H9 (cell line): ENCODE measurements at regions not wholly inside any gene's neighbourhood (a gene's known extent, or its start where the extent isn't known, plus 50 kb on each side); places are given as distances from the start of the nearest gene placed in this dataset.
A peak's percentile ranks its signal among the peaks of the same experiment; 100 is the strongest.

Experiments
- DNase-seq: peaks from one replicate; pipeline ENCODE4 v3.0.0-alpha.2; 2017
- H2AFZ ChIP-seq: one replicate; pipeline ENCODE4 v1.6.1; 2013; ENCODE audit warnings: mild to moderate bottlenecking, low read length, control low read depth, moderate library complexity
- H2AK5ac ChIP-seq: 2 replicates; pipeline ENCODE4 v1.6.1; 2013; ENCODE audit warnings: low read length, control low read depth, mixed read lengths; ENCODE audit not compliant: insufficient read length
- H2BK120ac ChIP-seq: one replicate; pipeline ENCODE4 v1.6.1; 2013; ENCODE audit warnings: low read depth, mild to moderate bottlenecking, low read length, control low read depth, inconsistent platforms; ENCODE audit not compliant: poor library complexity, severe bottlenecking
- H2BK12ac ChIP-seq: 2 replicates; pipeline ENCODE4 v1.6.1; 2013; ENCODE audit warnings: low read length, control low read depth, mixed read lengths, low read depth; ENCODE audit not compliant: insufficient read length
- H2BK15ac ChIP-seq: 2 replicates; pipeline ENCODE4 v1.6.1; 2013; ENCODE audit warnings: low read depth, low read length, control low read depth
- H2BK20ac ChIP-seq: one replicate; pipeline ENCODE4 v1.6.1; 2013; ENCODE audit warnings: low read depth, mild to moderate bottlenecking, low read length, control low read depth, inconsistent platforms; ENCODE audit not compliant: poor library complexity, severe bottlenecking
- H2BK5ac ChIP-seq: 2 replicates; pipeline ENCODE4 v1.6.1; 2013; ENCODE audit warnings: low read length, control low read depth, mixed read lengths; ENCODE audit not compliant: insufficient read length
- H3K14ac ChIP-seq: 2 replicates; pipeline ENCODE4 v1.6.1; 2013; ENCODE audit warnings: low read length, control low read depth; ENCODE audit not compliant: insufficient read depth
- H3K18ac ChIP-seq: 2 replicates; pipeline ENCODE4 v1.6.1; 2013; ENCODE audit warnings: low read depth, mild to moderate bottlenecking, mixed read lengths, low read length, control low read depth; ENCODE audit not compliant: insufficient read length
- H3K23ac ChIP-seq: 2 replicates; pipeline ENCODE4 v1.6.1; 2013; ENCODE audit warnings: low read length, control low read depth, mixed read lengths, low read depth; ENCODE audit not compliant: insufficient read length
- H3K23me2 ChIP-seq: 2 replicates; pipeline ENCODE4 v1.6.1; 2013; ENCODE audit warnings: low read depth, mild to moderate bottlenecking, mixed read lengths, low read length, control low read depth; ENCODE audit not compliant: insufficient read length, poor library complexity, severe bottlenecking
- H3K27ac ChIP-seq: 2 replicates; pipeline ENCODE4 v1.5.1; 2013; ENCODE audit warnings: low read length, control low read depth, mixed read lengths, low read depth; ENCODE audit not compliant: insufficient read length
- H3K27me3 ChIP-seq: 2 replicates; pipeline ENCODE4 v1.6.1; 2013; ENCODE audit warnings: low read length, control low read depth, inconsistent platforms; ENCODE audit not compliant: insufficient read depth
- H3K4ac ChIP-seq: 2 replicates; pipeline ENCODE4 v1.6.1; 2013; ENCODE audit warnings: low read depth, mild to moderate bottlenecking, control low read depth, inconsistent platforms, low read length, moderate library complexity
- H3K4me1 ChIP-seq: 2 replicates; pipeline ENCODE4 v1.6.1; 2013; ENCODE audit warnings: low read length, control low read depth, inconsistent platforms; ENCODE audit not compliant: insufficient read depth
- H3K4me2 ChIP-seq: 2 replicates; pipeline ENCODE4 v1.6.1; 2013; ENCODE audit warnings: low read length, control low read depth, mixed read lengths; ENCODE audit not compliant: insufficient read length, insufficient read depth
- H3K56ac ChIP-seq: 2 replicates; pipeline ENCODE4 v1.6.1; 2013; ENCODE audit warnings: low read depth, mild to moderate bottlenecking, mixed read lengths, low read length, control low read depth; ENCODE audit not compliant: insufficient read length
- H3K79me1 ChIP-seq: 2 replicates; pipeline ENCODE4 v1.6.1; 2013; ENCODE audit warnings: low read depth, mild to moderate bottlenecking, moderate library complexity, low read length, control low read depth, inconsistent platforms; ENCODE audit not compliant: insufficient read depth, poor library complexity, severe bottlenecking
- H3K79me2 ChIP-seq: 2 replicates; pipeline ENCODE4 v1.6.1; 2013; ENCODE audit warnings: low read length, control low read depth, inconsistent platforms; ENCODE audit not compliant: insufficient read depth
- H3K9ac ChIP-seq: 2 replicates; pipeline ENCODE4 v1.6.1; 2013; ENCODE audit warnings: low read length, control low read depth, mixed read lengths; ENCODE audit not compliant: insufficient read length; ENCODE audit errors: extremely low read depth
- H3K9me3 ChIP-seq: one replicate; pipeline ENCODE4 v1.6.1; 2013; ENCODE audit warnings: low read depth, low read length, inconsistent platforms; ENCODE audit not compliant: control insufficient read depth
- H3T11ph ChIP-seq: one replicate; pipeline ENCODE4 v1.6.1; 2013; ENCODE audit warnings: mild to moderate bottlenecking, low read length, control low read depth, inconsistent platforms
- H4K20me1 ChIP-seq: one replicate; pipeline ENCODE4 v1.6.1; 2013; ENCODE audit not compliant: control insufficient read depth, insufficient read length, insufficient read depth
- H4K5ac ChIP-seq: 2 replicates; pipeline ENCODE4 v1.6.1; 2013; ENCODE audit warnings: low read depth, mild to moderate bottlenecking, mixed read lengths, low read length, control low read depth; ENCODE audit not compliant: insufficient read length
- H4K8ac ChIP-seq: replicated peaks from 2 replicates; pipeline ENCODE4 v1.6.1; 2013; ENCODE audit warnings: low read length, control low read depth, mixed read lengths, low read depth; ENCODE audit not compliant: insufficient read length
- H4K91ac ChIP-seq: 2 replicates; pipeline ENCODE4 v1.6.1; 2013; ENCODE audit warnings: low read depth, mild to moderate bottlenecking, moderate library complexity, mixed read lengths, low read length, control low read depth; ENCODE audit not compliant: insufficient read length
- H3K27ac Mint-ChIP-seq, 3 experiments: 2 replicates in 2 of 3; 3 replicates in 1 of 3; pipeline ENCODE4 v1.8.0; 2020 to 2021; ENCODE audit warnings: mixed read lengths in 3 of 3, mild to moderate bottlenecking in 1 of 3, moderate library complexity in 1 of 3
- H3K27me3 Mint-ChIP-seq: 2 replicates; pipeline ENCODE4 v1.8.0; 2021; ENCODE audit warnings: low read depth, mild to moderate bottlenecking, moderate library complexity, mixed read lengths
- H3K36me3 Mint-ChIP-seq, 3 experiments: 2 replicates in 2 of 3; 3 replicates in 1 of 3; pipeline ENCODE4 v1.8.0; 2020 to 2021; ENCODE audit warnings: low read depth in 3 of 3, mixed read lengths in 3 of 3; ENCODE audit not compliant: insufficient read depth in 1 of 3
- H3K4me1 Mint-ChIP-seq, 2 experiments: 2 replicates each; pipeline ENCODE4 v1.8.0; 2020; ENCODE audit warnings: mixed read lengths in 2 of 2
- H3K4me3 Mint-ChIP-seq, 2 experiments: 2 replicates in 1 of 2; 3 replicates in 1 of 2; pipeline ENCODE4 v1.8.0; 2020 to 2021; ENCODE audit warnings: mild to moderate bottlenecking in 2 of 2, mixed read lengths in 2 of 2, moderate library complexity in 1 of 2
- H3K9me3 Mint-ChIP-seq, 2 experiments: 2 replicates in 1 of 2; 3 replicates in 1 of 2; pipeline ENCODE4 v1.8.0; 2020; ENCODE audit warnings: mild to moderate bottlenecking in 2 of 2, mixed read lengths in 2 of 2, moderate library complexity in 1 of 2
- WGBS: extraction: QIAGEN DNeasy Blood & Tissue Kit; methylation state at CpG from one replicate; pipeline ENCODE4 v1.1.7; 2013; ENCODE audit warnings: missing lambda C conversion rate, low lambda C conversion rate, mixed read lengths; ENCODE audit not compliant: insufficient read length; ENCODE audit errors: extremely low coverage; 5-methylcytosine and 5-hydroxymethylcytosine counted together
- TF ChIP-seq, protein P1 (sequence below): fragments of 200-600 bp; sonication (generic); conservative IDR thresholded peaks from 3 replicates; pipeline ENCODE4 v1.8.0; 2021; ENCODE audit warnings: antibody characterized with exemption, mild to moderate bottlenecking

DNA sequence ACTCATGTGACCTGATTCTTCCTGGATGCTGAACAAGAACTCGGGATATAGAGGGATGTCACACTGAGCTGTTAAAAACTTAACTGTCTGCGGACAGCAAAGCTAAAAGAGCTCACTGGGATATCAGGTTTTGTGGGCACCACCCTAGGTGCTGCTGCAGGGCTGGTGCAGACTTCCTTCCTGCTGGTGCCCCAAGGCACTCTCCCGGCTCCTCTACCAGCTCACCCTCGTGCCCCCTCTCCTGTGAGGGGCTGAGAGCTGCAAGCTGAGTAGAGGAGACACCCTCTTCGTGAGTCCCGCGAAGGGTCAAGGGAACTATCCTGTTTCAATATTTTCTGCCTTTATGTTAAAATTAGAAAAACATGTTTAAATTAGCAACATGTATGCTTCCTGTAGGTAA, 1475.7 kb downstream of the EFNB2 start:
- Histone ChIP-seq H4K5ac (no peak overlapping the region), H3K23ac (no peak overlapping the region), H2BK15ac (no peak overlapping the region), H4K91ac (no peak overlapping the region), H2BK5ac (no peak overlapping the region), H3K27ac (no peak overlapping the region), H2AFZ (no peak overlapping the region), H3K79me2 (no peaks in the 10 kb centered on the region), H3K27me3 (no peaks in the 10 kb centered on the region), H3K4ac (no peak overlapping the region), H3K56ac (no peak overlapping the region), H3K4me2 (no peak overlapping the region), H4K8ac (no peak overlapping the region), H3K23me2 (no peaks in the 10 kb centered on the region), H3T11ph (no peak overlapping the region), H3K14ac (no peak overlapping the region), H2BK12ac (no peak overlapping the region), H3K9ac (no peak overlapping the region), H4K20me1 (no peaks in the 10 kb centered on the region), H3K18ac (no peak overlapping the region), H3K9me3 (no peaks in the 10 kb centered on the region), H2AK5ac (no peak overlapping the region), H2BK20ac (no peak overlapping the region), H3K4me1 (no peaks in the 10 kb centered on the region), H3K79me1 (no peaks in the 10 kb centered on the region), H2BK120ac (no peak overlapping the region)
- Mint-ChIP-seq H3K27me3 (no peaks in the 10 kb centered on the region), H3K27ac (no peak overlapping the region), H3K4me3 (no peak overlapping the region), H3K9me3 (no peaks in the 10 kb centered on the region), H3K36me3 (no peaks in the 10 kb centered on the region), H3K4me1 (no peaks in the 10 kb centered on the region)
- DNase-seq: peak; percentile 41
- TF ChIP-seq, protein P1, sequence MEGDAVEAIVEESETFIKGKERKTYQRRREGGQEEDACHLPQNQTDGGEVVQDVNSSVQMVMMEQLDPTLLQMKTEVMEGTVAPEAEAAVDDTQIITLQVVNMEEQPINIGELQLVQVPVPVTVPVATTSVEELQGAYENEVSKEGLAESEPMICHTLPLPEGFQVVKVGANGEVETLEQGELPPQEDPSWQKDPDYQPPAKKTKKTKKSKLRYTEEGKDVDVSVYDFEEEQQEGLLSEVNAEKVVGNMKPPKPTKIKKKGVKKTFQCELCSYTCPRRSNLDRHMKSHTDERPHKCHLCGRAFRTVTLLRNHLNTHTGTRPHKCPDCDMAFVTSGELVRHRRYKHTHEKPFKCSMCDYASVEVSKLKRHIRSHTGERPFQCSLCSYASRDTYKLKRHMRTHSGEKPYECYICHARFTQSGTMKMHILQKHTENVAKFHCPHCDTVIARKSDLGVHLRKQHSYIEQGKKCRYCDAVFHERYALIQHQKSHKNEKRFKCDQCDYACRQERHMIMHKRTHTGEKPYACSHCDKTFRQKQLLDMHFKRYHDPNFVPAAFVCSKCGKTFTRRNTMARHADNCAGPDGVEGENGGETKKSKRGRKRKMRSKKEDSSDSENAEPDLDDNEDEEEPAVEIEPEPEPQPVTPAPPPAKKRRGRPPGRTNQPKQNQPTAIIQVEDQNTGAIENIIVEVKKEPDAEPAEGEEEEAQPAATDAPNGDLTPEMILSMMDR: no peak
- no CpG with 5 or more reads among the region's 7 CpGs for WGBS
